ENCODE measurements at regions not wholly inside any gene's neighbourhood (a gene's known extent, or its start where the extent isn't known, plus 50 kb on each side); places are given as distances from the start of the nearest gene placed in this dataset.

DNA sequence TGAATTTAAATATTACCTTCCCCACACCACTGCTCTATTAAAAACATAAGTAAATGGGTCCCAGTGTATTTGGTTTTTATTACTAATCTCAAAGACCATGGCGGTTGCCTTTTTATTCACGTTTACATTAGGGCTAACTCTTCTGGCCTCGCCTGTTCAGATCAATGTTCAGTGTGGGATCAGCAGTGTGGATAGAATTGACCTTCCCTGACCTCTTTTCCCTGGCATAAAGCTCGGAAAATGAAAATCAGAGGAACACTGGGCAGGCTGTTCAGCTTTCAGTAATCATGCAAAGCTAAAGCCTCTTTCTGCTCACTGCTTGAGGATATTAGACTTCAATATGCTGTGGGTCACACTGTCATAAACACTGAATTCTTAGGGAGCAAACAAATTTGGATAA is 422.6 kb upstream of the ONECUT1 start:
- TF ChIP-seq, protein P1, sequence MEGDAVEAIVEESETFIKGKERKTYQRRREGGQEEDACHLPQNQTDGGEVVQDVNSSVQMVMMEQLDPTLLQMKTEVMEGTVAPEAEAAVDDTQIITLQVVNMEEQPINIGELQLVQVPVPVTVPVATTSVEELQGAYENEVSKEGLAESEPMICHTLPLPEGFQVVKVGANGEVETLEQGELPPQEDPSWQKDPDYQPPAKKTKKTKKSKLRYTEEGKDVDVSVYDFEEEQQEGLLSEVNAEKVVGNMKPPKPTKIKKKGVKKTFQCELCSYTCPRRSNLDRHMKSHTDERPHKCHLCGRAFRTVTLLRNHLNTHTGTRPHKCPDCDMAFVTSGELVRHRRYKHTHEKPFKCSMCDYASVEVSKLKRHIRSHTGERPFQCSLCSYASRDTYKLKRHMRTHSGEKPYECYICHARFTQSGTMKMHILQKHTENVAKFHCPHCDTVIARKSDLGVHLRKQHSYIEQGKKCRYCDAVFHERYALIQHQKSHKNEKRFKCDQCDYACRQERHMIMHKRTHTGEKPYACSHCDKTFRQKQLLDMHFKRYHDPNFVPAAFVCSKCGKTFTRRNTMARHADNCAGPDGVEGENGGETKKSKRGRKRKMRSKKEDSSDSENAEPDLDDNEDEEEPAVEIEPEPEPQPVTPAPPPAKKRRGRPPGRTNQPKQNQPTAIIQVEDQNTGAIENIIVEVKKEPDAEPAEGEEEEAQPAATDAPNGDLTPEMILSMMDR (IDR thresholded peaks at IDR 0.05) = no peak
- no peak for TF ChIP-seq EP300 (IDR thresholded peaks at IDR 0.05)
